H1 (cell line): ENCODE measurements at regions not wholly inside any gene's neighbourhood (a gene's known extent, or its start where the extent isn't known, plus 50 kb on each side); places are given as distances from the start of the nearest gene placed in this dataset.

Experiments
- CTCF ChIA-PET: fragments of 300-600 bp; sonication (Branson Sonifier 250); formaldehyde crosslinking; loops from one replicate; lab custom pipeline; 2021; ENCODE audit not compliant: partially characterized antibody; lab: Charles Lee
- POLR2A ChIA-PET: fragments of 300-600 bp; sonication (Branson Sonifier 250); formaldehyde crosslinking; loops from one replicate; lab custom pipeline; 2021; ENCODE audit warnings: inconsistent platforms; ENCODE audit not compliant: partially characterized antibody; lab: Charles Lee
- DNase-seq, 2 experiments: peaks; one replicate each; pipeline versions ENCODE4 v3.0.0 to v3.0.0-alpha.2; 2010 to 2022; ENCODE audit warnings: low spot score in 2 of 2, low read depth in 1 of 2, mixed read lengths in 1 of 2
- FAIRE-seq: peaks from 2 replicates; lab custom pipeline; 2011; peaks lifted over from hg19 to GRCh38; lab: Jason Lieb, UNC
- H2AFZ ChIP-seq: 2 replicates; pipeline ENCODE4 v1.8.1; 2012; ENCODE audit warnings: low read length, inconsistent platforms
- H2AK5ac ChIP-seq: 2 replicates; pipeline ENCODE4 v1.6.1; 2013; ENCODE audit warnings: low read depth, low read length
- H2BK120ac ChIP-seq: replicated peaks from 2 replicates; pipeline ENCODE3; 2013; ENCODE audit warnings: low read depth, low read length, inconsistent platforms
- H2BK12ac ChIP-seq: 2 replicates; pipeline ENCODE4 v1.6.1; 2013; ENCODE audit warnings: low read depth, low read length
- H2BK15ac ChIP-seq: 2 replicates; pipeline ENCODE4 v1.6.1; 2013; ENCODE audit warnings: low read length
- H2BK20ac ChIP-seq: 2 replicates; pipeline ENCODE4 v1.6.1; 2013; ENCODE audit warnings: low read length
- H2BK5ac ChIP-seq: 2 replicates; pipeline ENCODE4 v1.6.1; 2013; ENCODE audit warnings: low read depth, low read length
- H3K14ac ChIP-seq: 2 replicates; pipeline ENCODE4 v1.6.1; 2013; ENCODE audit warnings: inconsistent platforms; ENCODE audit not compliant: insufficient read length
- H3K18ac ChIP-seq: 2 replicates; pipeline ENCODE4 v1.6.1; 2013; ENCODE audit warnings: low read length; ENCODE audit errors: extremely low read depth
- H3K23ac ChIP-seq: 2 replicates; pipeline ENCODE4 v1.6.1; 2013; ENCODE audit warnings: inconsistent platforms; ENCODE audit not compliant: insufficient read length
- H3K23me2 ChIP-seq: 2 replicates; pipeline ENCODE4 v1.6.1; 2013; ENCODE audit warnings: low read depth, low read length
- H3K27ac ChIP-seq: 2 replicates; pipeline ENCODE4 v1.6.1; 2011; ENCODE audit warnings: low read depth, low read length, inconsistent platforms
- H3K27me3 ChIP-seq, 4 experiments: replicated peaks in 1 of 4; 1 replicate in 1 of 4; 2 replicates in 3 of 4; pipeline versions ENCODE4 v1.6.1 to v1.8.1; 2011 to 2013; ENCODE audit warnings: low read length in 3 of 4, mild to moderate bottlenecking in 3 of 4, inconsistent platforms in 2 of 4, mixed read lengths in 2 of 4, moderate library complexity in 1 of 4; ENCODE audit not compliant: control insufficient read depth in 3 of 4, insufficient read depth in 3 of 4; ENCODE audit errors: extremely low read depth in 1 of 4
- H3K36me3 ChIP-seq, 4 experiments: 2 replicates each; pipeline versions ENCODE4 v1.6.1 to v1.8.1; 2011 to 2013; ENCODE audit warnings: mild to moderate bottlenecking in 4 of 4, low read length in 3 of 4, moderate library complexity in 2 of 4, control low read depth in 1 of 4, inconsistent platforms in 1 of 4; ENCODE audit not compliant: insufficient read depth in 4 of 4, control insufficient read depth in 2 of 4
- H3K4ac ChIP-seq: replicated peaks from 2 replicates; pipeline ENCODE3; 2013; ENCODE audit warnings: low read length, low read depth, mixed read lengths, inconsistent platforms; ENCODE audit not compliant: insufficient read length
- H3K4me1 ChIP-seq, 4 experiments: replicated peaks in 1 of 4; 1 replicate in 1 of 4; 2 replicates in 3 of 4; pipeline versions ENCODE4 v1.6.1 to v1.8.1; 2011 to 2013; ENCODE audit warnings: low read length in 3 of 4, inconsistent platforms in 2 of 4, mixed read lengths in 1 of 4; ENCODE audit not compliant: insufficient read depth in 4 of 4, control insufficient read depth in 3 of 4
- H3K4me2 ChIP-seq, 2 experiments: 2 replicates each; pipeline versions ENCODE4 v1.6.1 to v1.8.1; 2011 to 2013; ENCODE audit warnings: low read depth in 2 of 2, low read length in 2 of 2, control low read depth in 1 of 2, inconsistent platforms in 1 of 2, mild to moderate bottlenecking in 1 of 2; ENCODE audit not compliant: insufficient read depth in 1 of 2
- H3K4me3 ChIP-seq, 4 experiments: fragments of 200-600, 300-600 bp in 1 of 4; sonication (generic), shearing (Covaris generic), sonication (Bioruptor Twin) in 1 of 4; 2 replicates each; pipeline versions ENCODE4 v1.5.1 to v1.8.1; 2011 to 2016; ENCODE audit warnings: low read length in 4 of 4, low read depth in 3 of 4, control low read depth in 2 of 4, inconsistent platforms in 2 of 4, mild to moderate bottlenecking in 2 of 4, mixed read lengths in 1 of 4, moderate library complexity in 1 of 4; ENCODE audit not compliant: insufficient read depth in 2 of 4; ENCODE audit errors: extremely low read depth in 1 of 4
- H3K56ac ChIP-seq: replicated peaks from 2 replicates; pipeline ENCODE3; 2013; ENCODE audit warnings: low read depth, mild to moderate bottlenecking, mixed read lengths, low read length, inconsistent platforms; ENCODE audit not compliant: insufficient read length
- H3K79me1 ChIP-seq: 2 replicates; pipeline ENCODE4 v1.6.1; 2013; ENCODE audit warnings: low read depth, low read length, control low read depth
- H3K79me2 ChIP-seq, 2 experiments: 2 replicates each; pipeline versions ENCODE4 v1.6.1 to v1.8.1; 2012 to 2013; ENCODE audit warnings: low read length in 2 of 2, mild to moderate bottlenecking in 2 of 2, inconsistent platforms in 1 of 2; ENCODE audit not compliant: insufficient read depth in 2 of 2, control insufficient read depth in 1 of 2
- H3K9ac ChIP-seq, 4 experiments: replicated peaks in 1 of 4; 1 replicate in 1 of 4; 2 replicates in 3 of 4; pipeline versions ENCODE4 v1.6.1 to v1.8.1; 2011 to 2013; ENCODE audit warnings: low read depth in 3 of 4, low read length in 3 of 4, control low read depth in 2 of 4, mild to moderate bottlenecking in 2 of 4, moderate library complexity in 2 of 4, inconsistent platforms in 1 of 4; ENCODE audit errors: extremely low read depth in 1 of 4
- H3K9me3 ChIP-seq, 2 experiments: 2 replicates each; pipeline versions ENCODE4 v1.6.1 to v1.8.1; 2012 to 2013; ENCODE audit warnings: mild to moderate bottlenecking in 2 of 2, moderate library complexity in 2 of 2, control low read depth in 1 of 2, inconsistent platforms in 1 of 2, low read depth in 1 of 2, low read length in 1 of 2, mixed read lengths in 1 of 2; ENCODE audit not compliant: insufficient read depth in 2 of 2
- H4K20me1 ChIP-seq, 2 experiments: replicated peaks in 1 of 2; 2 replicates each; pipeline versions ENCODE3 to v1.8.1; 2011 to 2013; ENCODE audit warnings: inconsistent platforms in 2 of 2, low read length in 2 of 2, mild to moderate bottlenecking in 1 of 2; ENCODE audit not compliant: insufficient read depth in 2 of 2, control insufficient read depth in 1 of 2
- H4K5ac ChIP-seq: 2 replicates; pipeline ENCODE4 v1.6.1; 2013; ENCODE audit warnings: low read length, low read depth, mixed read lengths, inconsistent platforms; ENCODE audit not compliant: insufficient read length
- H4K8ac ChIP-seq: 2 replicates; pipeline ENCODE4 v1.8.0; 2013; ENCODE audit warnings: mild to moderate bottlenecking, moderate library complexity, low read length, inconsistent platforms; ENCODE audit not compliant: insufficient read depth; ENCODE audit errors: extremely low read depth
- H4K91ac ChIP-seq: replicated peaks from 2 replicates; pipeline ENCODE3; 2013; ENCODE audit warnings: low read length, mixed read lengths, inconsistent platforms; ENCODE audit not compliant: insufficient read length
- ASH2L ChIP-seq: fragments of 200-600, 300-600 bp; sonication (generic); IDR thresholded peaks from one replicate; pipeline ENCODE4 v1.7.1; 2017; ENCODE audit warnings: low read length
- ATF2 ChIP-seq: IDR thresholded peaks from 2 replicates; pipeline ENCODE4 v1.6.1; 2012; ENCODE audit warnings: low read length, inconsistent platforms
- BACH1 ChIP-seq: IDR thresholded peaks from 2 replicates; pipeline ENCODE4 v1.6.1; 2012; ENCODE audit warnings: low read length, improper control_type of control experiment
- JUN ChIP-seq: IDR thresholded peaks from 2 replicates; pipeline ENCODE4 v1.6.1; 2011; ENCODE audit warnings: low read depth, mild to moderate bottlenecking, improper control_type of control experiment, low read length
- WGBS, 2 experiments: shearing (Covaris generic) in 1 of 2; methylation state at CpG; one replicate each; pipeline versions ENCODE4 v1.1.6 to v1.1.7; 2013 to 2015; ENCODE audit warnings: low lambda C conversion rate in 2 of 2, mixed read lengths in 2 of 2, inconsistent platforms in 1 of 2, low coverage in 1 of 2, missing lambda C conversion rate in 1 of 2; ENCODE audit not compliant: insufficient replicate concordance in 2 of 2, insufficient coverage in 1 of 2, insufficient read length in 1 of 2; ENCODE audit errors: extremely low coverage in 1 of 2, missing lambda C conversion rate in 1 of 2; 5-methylcytosine and 5-hydroxymethylcytosine counted together

DNA sequence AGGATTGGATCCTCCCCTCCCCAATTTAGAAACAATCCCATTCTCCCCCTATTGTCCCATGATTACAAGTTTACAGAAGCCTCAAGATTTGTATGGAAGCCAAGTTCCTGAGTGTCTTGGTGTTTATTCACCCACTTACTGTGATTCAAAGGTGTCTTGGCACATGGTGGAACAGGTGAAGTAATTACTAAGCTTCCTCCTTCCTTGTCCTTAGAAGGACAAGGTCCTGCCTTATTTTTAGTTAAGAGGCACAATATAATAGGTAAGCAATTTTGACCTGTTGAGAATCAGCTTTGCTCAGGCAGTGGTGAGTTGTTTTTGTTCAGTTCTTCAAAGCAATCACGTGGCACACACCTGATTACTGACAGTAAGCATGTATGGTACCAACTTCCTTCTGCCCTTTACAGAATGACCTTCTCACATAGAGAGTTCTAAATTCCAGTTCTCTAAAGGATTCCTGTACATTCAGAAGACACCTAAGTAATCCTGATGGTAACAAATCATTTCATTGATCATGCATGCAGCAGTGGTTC lies 60.7 kb upstream of the SLC13A1 start:
- no peak overlapping the region for H2AK5ac ChIP-seq
- WGBS, 2 experiments: 67% methylated on average over 1 of the region's 1 CpG; no CpG with 5 or more reads in 1 of the 2 experiments
- FAIRE-seq: no peak
- no peak for TF ChIP-seq JUN
- TF ChIP-seq ASH2L: no peak
- no peak for TF ChIP-seq BACH1
- TF ChIP-seq ATF2: no peak

More for the DNA sequence above, 60.7 kb upstream of the SLC13A1 start:
- H4K5ac ChIP-seq: no peak overlapping the region
- H3K18ac ChIP-seq: no peak overlapping the region
- H3K56ac ChIP-seq: no peak overlapping the region
- H3K9ac ChIP-seq: no peak overlapping the region
- no peak overlapping the region for H4K8ac ChIP-seq
- no peak overlapping the region for H4K91ac ChIP-seq
- peaks cover 0 to 4% (median 0%) of the 10 kb centered on the region in 4 experiments; a peak in 1 of 7 replicates for H3K4me1 ChIP-seq
- H2BK12ac ChIP-seq: no peak overlapping the region
- H3K4ac ChIP-seq: no peak overlapping the region
- DNase-seq: no peak
- no peaks in the 10 kb centered on the region for H3K27me3 ChIP-seq
- H3K36me3 ChIP-seq: peaks cover 0 to 2% (median 0%) of the 10 kb centered on the region in 4 experiments; a peak in 1 of 8 replicates
- no peak overlapping the region for H3K27ac ChIP-seq
- H3K79me1 ChIP-seq: no peaks in the 10 kb centered on the region
- no peak overlapping the region for H3K23ac ChIP-seq
- no peak overlapping the region for H3K14ac ChIP-seq
- no peak overlapping the region for H2BK15ac ChIP-seq
- peak overlapping the region; percentile 84; the same call in 1 of the 2 replicates for H2AFZ ChIP-seq
- no peaks in the 10 kb centered on the region for H4K20me1 ChIP-seq
- CTCF ChIA-PET: interaction anchor here (0.6 kb wide), 1 partner anchor 47 kb away, joined by 3 read pairs; no protein-coding TSS in a partner anchor
- POLR2A ChIA-PET: no interaction called here
- no peaks in the 10 kb centered on the region for H3K79me2 ChIP-seq
- no peak overlapping the region for H2BK120ac ChIP-seq
- H2BK5ac ChIP-seq: no peak overlapping the region
- no peak overlapping the region for H3K4me2 ChIP-seq
- H2BK20ac ChIP-seq: no peak overlapping the region
- H3K4me3 ChIP-seq: no peak overlapping the region
- peaks cover 0 to 3% of the 10 kb centered on the region in 2 experiments; a peak in 1 of 4 replicates for H3K9me3 ChIP-seq
- H3K23me2 ChIP-seq: no peaks in the 10 kb centered on the region
